SK-N-SH treated with all-trans-retinoic acid at 6 μM for 48 hours (cell line): ENCODE measurements at regions not wholly inside any gene's neighbourhood (a gene's known extent, or its start where the extent isn't known, plus 50 kb on each side); places are given as distances from the start of the nearest gene placed in this dataset.

Experiments
- ARNTL ChIP-seq: fragments of 450-650 bp; formaldehyde crosslinking; IDR thresholded peaks from 2 replicates; pipeline ENCODE4 v1.5.0; 2020; ENCODE audit warnings: low read depth, mild to moderate bottlenecking, moderate library complexity, borderline replicate concordance
- CSRNP3 ChIP-seq: fragments of 250-450 bp; sonication (Bioruptor Pico); IDR thresholded peaks from 2 replicates; pipeline ENCODE4 v1.5.1; 2021; ENCODE audit warnings: mild to moderate bottlenecking, moderate library complexity
- GLIS3 ChIP-seq: fragments of 250-450 bp; sonication (Bioruptor Pico); IDR thresholded peaks from 2 replicates; pipeline ENCODE4 v1.5.0; 2020; ENCODE audit warnings: mild to moderate bottlenecking, moderate library complexity
- PATZ1 ChIP-seq: fragments of 250-450 bp; sonication (Bioruptor Pico); IDR thresholded peaks from 2 replicates; pipeline ENCODE4 v1.8.0; 2020; ENCODE audit warnings: mild to moderate bottlenecking, moderate library complexity, borderline replicate concordance
- PPARA ChIP-seq: fragments of 250-450 bp; sonication (Bioruptor Pico); IDR thresholded peaks from 2 replicates; pipeline ENCODE4 v1.5.0; 2020; ENCODE audit warnings: mild to moderate bottlenecking, borderline replicate concordance
- TOX ChIP-seq: fragments of 250-450 bp; sonication (Bioruptor Pico); IDR thresholded peaks from 2 replicates; pipeline ENCODE4 v1.8.0; 2021; ENCODE audit warnings: mild to moderate bottlenecking, moderate library complexity, borderline replicate concordance
- ZFP3 ChIP-seq: fragments of 250-450 bp; sonication (Bioruptor Pico); IDR thresholded peaks from 2 replicates; pipeline ENCODE4 v1.5.0; 2020; ENCODE audit warnings: mild to moderate bottlenecking, moderate library complexity

GRCh38 chr6:139676718-139677117, 302.3 kb upstream of the CITED2 start:
- TF ChIP-seq ZFP3 (CRISPR knock-in tag) (no peak), ARNTL (CRISPR knock-in tag) (no peak), PATZ1 (CRISPR knock-in tag) (no peak), PPARA (CRISPR knock-in tag) (no peak), TOX (CRISPR knock-in tag) (no peak), GLIS3 (CRISPR knock-in tag) (no peak), CSRNP3 (CRISPR knock-in tag) (no peak)
